HG02870 (cell line): ENCODE measurements at regions not wholly inside any gene's neighbourhood (a gene's known extent, or its start where the extent isn't known, plus 50 kb on each side); places are given as distances from the start of the nearest gene placed in this dataset.

ENCODE experiments used
- ATAC-seq: cut with Tn5 transposase; IDR thresholded peaks from one replicate; pipeline ENCODE4 v1.9.1; 2021; ENCODE audit warnings: mild to moderate bottlenecking, moderate library complexity; ENCODE audit not compliant: unreplicated experiment

- no peak for ATAC-seq
These were observed 1431.7 kb upstream of the PIK3C3 start for GRCh38 chr18:40523287-40523686.

GRCh38 chr18:40501026-40501425, 1454.0 kb upstream of the PIK3C3 start:
- ATAC-seq = no peak

GRCh38 chr18:40494603-40495002, 1460.4 kb upstream of the PIK3C3 start:
- ATAC-seq = no peak

- ATAC-seq = no peak
These were observed 1461.7 kb upstream of the PIK3C3 start for GRCh38 chr18:40493316-40493715.

- ATAC-seq = no peak
These were observed 1465.7 kb upstream of the PIK3C3 start for GRCh38 chr18:40489301-40489700.

- ATAC-seq = no peak
These were observed 1469.7 kb upstream of the PIK3C3 start for GRCh38 chr18:40485318-40485717.

GRCh38 chr18:40473221-40474029, 1481.6 kb upstream of the PIK3C3 start:
- ATAC-seq = no peak

GRCh38 chr18:40470723-40471122, 1484.3 kb upstream of the PIK3C3 start:
- no peak for ATAC-seq

- ATAC-seq = no peak
These were observed 1485.2 kb upstream of the PIK3C3 start for GRCh38 chr18:40469851-40470250.

GRCh38 chr18:40469316-40469715, 1485.7 kb upstream of the PIK3C3 start:
- no peak for ATAC-seq

GRCh38 chr18:40464032-40464431, 1491.0 kb upstream of the PIK3C3 start:
- no peak for ATAC-seq

- ATAC-seq = no peak
These were observed 1501.1 kb upstream of the PIK3C3 start for GRCh38 chr18:40453903-40454302.

- no peak for ATAC-seq
These were observed 1502.4 kb upstream of the PIK3C3 start for GRCh38 chr18:40452599-40452998.

GRCh38 chr18:40450751-40451150, 1504.3 kb upstream of the PIK3C3 start:
- ATAC-seq = no peak

GRCh38 chr18:40447820-40448219, 1507.2 kb upstream of the PIK3C3 start:
- ATAC-seq = no peak

- no peak for ATAC-seq
These were observed 1514.9 kb upstream of the PIK3C3 start for GRCh38 chr18:40440088-40440487.

GRCh38 chr18:40437517-40437916, 1517.5 kb upstream of the PIK3C3 start:
- ATAC-seq = no peak

GRCh38 chr18:40431071-40431985, 1523.7 kb upstream of the PIK3C3 start:
- no peak for ATAC-seq

- ATAC-seq = no peak
These were observed 1531.7 kb upstream of the PIK3C3 start for GRCh38 chr18:40423291-40423690.

- ATAC-seq = no peak
These were observed 1534.4 kb upstream of the PIK3C3 start for GRCh38 chr18:40420675-40421074.

- no peak for ATAC-seq
These were observed 1537.5 kb upstream of the PIK3C3 start for GRCh38 chr18:40417501-40417900.

GRCh38 chr18:40415821-40416220, 1539.2 kb upstream of the PIK3C3 start:
- ATAC-seq = no peak
